Muscle layer of colon (tissue), 2 donors: ENCODE measurements at regions not wholly inside any gene's neighbourhood (a gene's known extent, or its start where the extent isn't known, plus 50 kb on each side); places are given as distances from the start of the nearest gene placed in this dataset.
"Not testable (repeated sequence)": the region's sequence is repeated elsewhere in the genome, so short reads cannot be mapped to it uniquely, and the experiment has no call there.

Experiments used
- H3K27ac ChIP-seq: one replicate; pipeline ENCODE4 v1.7.0; 2013; ENCODE audit warnings: low read depth, mild to moderate bottlenecking, low read length, moderate library complexity
- H3K27me3 ChIP-seq, 2 donors: one replicate each; pipeline ENCODE4 v1.7.0; 2013; ENCODE audit warnings: low read length in 2 of 2, mild to moderate bottlenecking in 2 of 2; ENCODE audit not compliant: insufficient read depth in 2 of 2, control insufficient read depth in 1 of 2
- H3K36me3 ChIP-seq: one replicate; pipeline ENCODE4 v1.7.0; 2013; ENCODE audit warnings: mild to moderate bottlenecking, low read length; ENCODE audit not compliant: insufficient read depth
- H3K4me1 ChIP-seq: one replicate; pipeline ENCODE4 v1.7.0; 2013; ENCODE audit warnings: mild to moderate bottlenecking, low read length; ENCODE audit not compliant: insufficient read depth
- H3K4me3 ChIP-seq, 2 donors: one replicate each; pipeline ENCODE4 v1.7.0; 2013; ENCODE audit warnings: low read length in 2 of 2, low read depth in 1 of 2, mild to moderate bottlenecking in 1 of 2, moderate library complexity in 1 of 2
- H3K9ac ChIP-seq: one replicate; pipeline ENCODE4 v1.7.0; 2013; ENCODE audit warnings: low read length
- H3K9me3 ChIP-seq: one replicate; pipeline ENCODE4 v1.7.0; 2013; ENCODE audit warnings: mild to moderate bottlenecking, low read length
- donor health status: abdominal sarcoma.
- donor health status: Adenocarcinoma of cecum.

- Histone ChIP-seq H3K4me1 (no peaks in the 10 kb centered on the region), H3K27ac (no peak overlapping the region), H3K9ac (no peak overlapping the region)
These were observed 153.7 kb upstream of the SERTAD2 start for GRCh38 chr2:64807417-64807816.

GRCh38 chr2:64808092-64808491 is 154.4 kb upstream of the SERTAD2 start:
- Histone ChIP-seq H3K4me1 (no peaks in the 10 kb centered on the region), H3K36me3 (no peaks in the 10 kb centered on the region), H3K9me3 (no peaks in the 10 kb centered on the region), H3K4me3 (no peak overlapping the region), H3K9ac (no peak overlapping the region), H3K27me3 (no peaks in the 10 kb centered on the region), H3K27ac (no peak overlapping the region)

More at GRCh38 chr2:64807417-64807816, 153.7 kb upstream of the SERTAD2 start:
- H3K27me3 ChIP-seq, result no peaks in the 10 kb centered on the region
- H3K36me3 ChIP-seq, result no peaks in the 10 kb centered on the region
- no peak overlapping the region for H3K4me3 ChIP-seq
- no peaks in the 10 kb centered on the region for H3K9me3 ChIP-seq

- no peak overlapping the region for H3K9ac ChIP-seq
- no peaks in the 10 kb centered on the region for H3K27me3 ChIP-seq
- no peak overlapping the region for H3K27ac ChIP-seq
These were observed 155.0 kb upstream of the SERTAD2 start for GRCh38 chr2:64808754-64809153.

GRCh38 chr2:64809216-64809615 is 155.5 kb upstream of the SERTAD2 start:
- Histone ChIP-seq H3K9ac (no peak overlapping the region), H3K27ac (no peak overlapping the region), H3K36me3 (no peaks in the 10 kb centered on the region), H3K27me3 (no peaks in the 10 kb centered on the region), H3K4me3 (no peak overlapping the region), H3K9me3 (no peaks in the 10 kb centered on the region), H3K4me1 (no peaks in the 10 kb centered on the region)

More at GRCh38 chr2:64808754-64809153, 155.0 kb upstream of the SERTAD2 start:
- Histone ChIP-seq H3K4me3 (no peak overlapping the region), H3K4me1 (no peaks in the 10 kb centered on the region), H3K9me3 (no peaks in the 10 kb centered on the region), H3K36me3 (no peaks in the 10 kb centered on the region)

- no peaks in the 10 kb centered on the region for H3K36me3 ChIP-seq
- H3K4me3 ChIP-seq, result no peak overlapping the region
- H3K9ac ChIP-seq, result no peak overlapping the region
- H3K27ac ChIP-seq, result no peak overlapping the region
- no peaks in the 10 kb centered on the region for H3K9me3 ChIP-seq
- H3K4me1 ChIP-seq, result no peaks in the 10 kb centered on the region
- no peaks in the 10 kb centered on the region for H3K27me3 ChIP-seq
These were observed 158.6 kb upstream of the SERTAD2 start for GRCh38 chr2:64812285-64812684.

- no peak overlapping the region for H3K9ac ChIP-seq
- no peaks in the 10 kb centered on the region for H3K27me3 ChIP-seq
- H3K27ac ChIP-seq, result no peak overlapping the region
- H3K36me3 ChIP-seq, result no peaks in the 10 kb centered on the region
- no peak overlapping the region for H3K4me3 ChIP-seq
- H3K9me3 ChIP-seq, result no peaks in the 10 kb centered on the region
- no peaks in the 10 kb centered on the region for H3K4me1 ChIP-seq
These were observed 160.3 kb upstream of the SERTAD2 start for GRCh38 chr2:64814007-64814406.

GRCh38 chr2:64816526-64816925 is 162.8 kb upstream of the SERTAD2 start:
- not testable (repeated sequence) for H3K27me3 ChIP-seq, H3K27ac ChIP-seq, H3K9me3 ChIP-seq, H3K36me3 ChIP-seq, H3K4me3 ChIP-seq, H3K9ac ChIP-seq, H3K4me1 ChIP-seq

- H3K9ac ChIP-seq, result no peak overlapping the region
- no peak overlapping the region for H3K4me3 ChIP-seq
- H3K36me3 ChIP-seq, result no peaks in the 10 kb centered on the region
- no peaks in the 10 kb centered on the region for H3K9me3 ChIP-seq
- no peaks in the 10 kb centered on the region for H3K27me3 ChIP-seq
- no peak overlapping the region for H3K27ac ChIP-seq
- H3K4me1 ChIP-seq, result no peaks in the 10 kb centered on the region
These were observed 163.7 kb upstream of the SERTAD2 start for GRCh38 chr2:64817453-64817852.

GRCh38 chr2:64818664-64819060 is 164.9 kb upstream of the SERTAD2 start:
- Histone ChIP-seq H3K4me3 (no peak overlapping the region), H3K27ac (no peak overlapping the region), H3K9ac (no peak overlapping the region), H3K4me1 (no peaks in the 10 kb centered on the region), H3K27me3 (no peaks in the 10 kb centered on the region), H3K36me3 (no peaks in the 10 kb centered on the region), H3K9me3 (no peaks in the 10 kb centered on the region)

GRCh38 chr2:64819361-64819760 is 165.6 kb upstream of the SERTAD2 start:
- H3K36me3 ChIP-seq, result no peaks in the 10 kb centered on the region
- no peak overlapping the region for H3K4me3 ChIP-seq
- no peaks in the 10 kb centered on the region for H3K27me3 ChIP-seq
- H3K4me1 ChIP-seq, result no peaks in the 10 kb centered on the region
- H3K9me3 ChIP-seq, result no peaks in the 10 kb centered on the region
- no peak overlapping the region for H3K9ac ChIP-seq
- no peak overlapping the region for H3K27ac ChIP-seq

- no peak overlapping the region for H3K27ac ChIP-seq
- no peak overlapping the region for H3K4me3 ChIP-seq
- H3K36me3 ChIP-seq, result no peaks in the 10 kb centered on the region
- H3K9ac ChIP-seq, result no peak overlapping the region
- no peaks in the 10 kb centered on the region for H3K4me1 ChIP-seq
- no peaks in the 10 kb centered on the region for H3K9me3 ChIP-seq
- H3K27me3 ChIP-seq, result no peaks in the 10 kb centered on the region
These were observed 166.3 kb upstream of the SERTAD2 start for GRCh38 chr2:64819774-64820688.

GRCh38 chr2:64820901-64821300 is 167.2 kb upstream of the SERTAD2 start:
- Histone ChIP-seq H3K4me1 (no peaks in the 10 kb centered on the region), H3K4me3 (no peak overlapping the region), H3K9me3 (no peaks in the 10 kb centered on the region), H3K36me3 (no peaks in the 10 kb centered on the region), H3K27ac (no peak overlapping the region), H3K27me3 (no peaks in the 10 kb centered on the region), H3K9ac (no peak overlapping the region)
